Neural cell (in vitro differentiated cells): ENCODE measurements at regions not wholly inside any gene's neighbourhood (a gene's known extent, or its start where the extent isn't known, plus 50 kb on each side); places are given as distances from the start of the nearest gene placed in this dataset.

Experiments
- H2AFZ ChIP-seq: fragments of 200-600, 300-800 bp; sonication (generic), shearing (Covaris generic); 2 replicates; pipeline ENCODE4 v1.6.0; 2014; ENCODE audit warnings: low read depth, mild to moderate bottlenecking, antibody characterized with exemption, low read length, moderate library complexity
- H3F3A ChIP-seq: fragments of 200-600 bp; shearing (Covaris generic); 2 replicates; pipeline ENCODE4 v1.6.1; 2016; ENCODE audit warnings: mild to moderate bottlenecking, moderate library complexity, mixed read lengths, antibody characterized with exemption, low read length; ENCODE audit not compliant: insufficient read depth, poor library complexity, severe bottlenecking
- H3K27ac ChIP-seq: fragments of 200-600, 300-800 bp; sonication (generic), shearing (Covaris generic); 2 replicates; pipeline ENCODE4 v1.5.1; 2014; ENCODE audit warnings: mild to moderate bottlenecking, low read length, moderate library complexity
- H3K27me3 ChIP-seq: fragments of 300-800, 200-600 bp; sonication (generic), shearing (Covaris generic); 2 replicates; pipeline ENCODE4 v1.6.0; 2014; ENCODE audit warnings: mild to moderate bottlenecking, low read depth, low read length, moderate library complexity; ENCODE audit not compliant: insufficient read depth
- H3K36me3 ChIP-seq: fragments of 300-800, 200-600 bp; sonication (generic), shearing (Covaris generic); 2 replicates; pipeline ENCODE4 v1.5.1; 2014; ENCODE audit warnings: mild to moderate bottlenecking, antibody characterized with exemption, low read length, moderate library complexity; ENCODE audit not compliant: insufficient read depth
- H3K4me2 ChIP-seq: fragments of 300-800, 200-600 bp; sonication (generic), shearing (Covaris generic); 2 replicates; pipeline ENCODE4 v1.6.0; 2014; ENCODE audit warnings: mild to moderate bottlenecking, low read length
- H3K4me3 ChIP-seq: fragments of 300-800, 200-600 bp; sonication (generic), shearing (Covaris generic); 2 replicates; pipeline ENCODE4 v1.5.1; 2014; ENCODE audit warnings: mild to moderate bottlenecking, low read length, moderate library complexity
- H3K79me2 ChIP-seq: fragments of 200-600 bp; shearing (Covaris generic); replicated peaks from 2 replicates; pipeline ENCODE4 v1.6.0; 2014; ENCODE audit warnings: mild to moderate bottlenecking, low read length, moderate library complexity; ENCODE audit not compliant: insufficient read depth
- H3K9ac ChIP-seq: fragments of 300-800, 200-600 bp; sonication (generic), shearing (Covaris generic); 2 replicates; pipeline ENCODE4 v1.6.1; 2016; ENCODE audit warnings: mild to moderate bottlenecking, low read length, mixed read lengths
- H3K9me2 ChIP-seq: fragments of 200-600 bp; shearing (Covaris generic); 2 replicates; pipeline ENCODE4 v1.6.1; 2016; ENCODE audit warnings: mild to moderate bottlenecking, low read length, mixed read lengths; ENCODE audit not compliant: insufficient read depth
- H3K9me3 ChIP-seq: fragments of 200-600, 300-800 bp; sonication (generic), shearing (Covaris generic); 2 replicates; pipeline ENCODE4 v1.6.1; 2016; ENCODE audit warnings: mild to moderate bottlenecking, mixed run types, low read length, moderate library complexity, mixed read lengths
- H4K20me1 ChIP-seq: fragments of 200-600 bp; shearing (Covaris generic); 2 replicates; pipeline ENCODE4 v1.6.1; 2016; ENCODE audit warnings: mild to moderate bottlenecking, mixed run types; ENCODE audit not compliant: insufficient read depth
- EP300 ChIP-seq: fragments of 450-650 bp; conservative IDR thresholded peaks from 2 replicates; pipeline ENCODE4 v1.6.1; 2014; ENCODE audit warnings: antibody characterized with exemption, mild to moderate bottlenecking, moderate library complexity; ENCODE audit not compliant: poor library complexity, severe bottlenecking
- EZH2 ChIP-seq: fragments of 200-600, 300-800 bp; shearing (Covaris generic), sonication (generic); IDR thresholded peaks from 2 replicates; pipeline ENCODE4 v1.6.1; 2014; ENCODE audit warnings: antibody characterized with exemption, low read length, borderline replicate concordance, mild to moderate bottlenecking; ENCODE audit not compliant: insufficient read depth, poor library complexity, severe bottlenecking
- MXI1 ChIP-seq: fragments of 450-650 bp; conservative IDR thresholded peaks from 2 replicates; pipeline ENCODE4 v1.6.1; 2014; ENCODE audit warnings: antibody characterized with exemption, mild to moderate bottlenecking; ENCODE audit not compliant: poor library complexity, severe bottlenecking
- POLR2AphosphoS5 ChIP-seq: IDR thresholded peaks from 2 replicates; pipeline ENCODE4 v1.6.1; 2012
- RAD21 ChIP-seq: fragments of 450-650 bp; conservative IDR thresholded peaks from 2 replicates; pipeline ENCODE4 v1.6.1; 2014; ENCODE audit warnings: antibody characterized with exemption, mild to moderate bottlenecking, moderate library complexity
- REST ChIP-seq: IDR thresholded peaks from 2 replicates; pipeline ENCODE4 v1.6.1; 2012; ENCODE audit warnings: borderline replicate concordance
- SMC3 ChIP-seq: fragments of 450-650 bp; conservative IDR thresholded peaks from 2 replicates; pipeline ENCODE4 v1.6.1; 2014; ENCODE audit warnings: antibody characterized with exemption, mild to moderate bottlenecking, moderate library complexity; ENCODE audit not compliant: poor library complexity
- TAF1 ChIP-seq: IDR thresholded peaks from 2 replicates; pipeline ENCODE4 v1.6.1; 2012; ENCODE audit warnings: low read depth
- TF ChIP-seq, protein P1 (sequence below): fragments of 450-650 bp; IDR thresholded peaks from 2 replicates; pipeline ENCODE4 v1.5.1; 2014; ENCODE audit warnings: antibody characterized with exemption, mild to moderate bottlenecking, moderate library complexity; ENCODE audit not compliant: poor library complexity, severe bottlenecking

GRCh38 chr11:95589893-95590612 is 199.5 kb downstream of the FAM76B start:
- Histone ChIP-seq H2AFZ (no peak overlapping the region), H3K9me2 (no peaks in the 10 kb centered on the region), H3K4me3 (no peak overlapping the region), H4K20me1 (no peaks in the 10 kb centered on the region), H3F3A (no peaks in the 10 kb centered on the region), H3K9me3 (no peaks in the 10 kb centered on the region), H3K79me2 (no peaks in the 10 kb centered on the region), H3K27ac (no peak overlapping the region), H3K27me3 (no peaks in the 10 kb centered on the region), H3K9ac (no peak overlapping the region), H3K4me2 (no peak overlapping the region), H3K36me3 (no peaks in the 10 kb centered on the region)
- TF ChIP-seq REST (no peak), TAF1 (no peak), EZH2 (no peak)

DNA sequence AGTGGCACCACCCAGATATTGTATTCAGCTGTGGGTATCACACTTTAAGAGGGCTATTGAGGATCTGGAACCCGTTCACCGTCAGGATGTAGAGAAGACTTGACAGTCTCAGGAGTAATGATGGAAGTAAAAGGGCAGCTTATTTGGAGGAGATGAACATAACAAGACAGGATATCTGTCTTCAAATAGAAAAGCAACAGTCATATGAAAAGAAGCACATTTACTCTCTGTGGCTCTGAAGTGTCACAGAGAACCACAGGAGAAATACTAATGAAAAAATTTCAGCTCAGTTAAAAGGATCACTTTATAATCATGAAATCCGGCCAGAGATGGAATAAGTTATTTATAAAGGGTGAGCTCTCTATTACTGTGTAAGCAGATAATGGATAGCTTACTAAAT is 200.8 kb downstream of the FAM76B start:
- no peaks in the 10 kb centered on the region for H4K20me1 ChIP-seq
- H3K9me3 ChIP-seq: no peaks in the 10 kb centered on the region
- H3F3A ChIP-seq: no peaks in the 10 kb centered on the region
- H3K27me3 ChIP-seq: no peaks in the 10 kb centered on the region
- H3K79me2 ChIP-seq: no peaks in the 10 kb centered on the region
- H3K9ac ChIP-seq: no peak overlapping the region
- no peak overlapping the region for H2AFZ ChIP-seq
- no peak overlapping the region for H3K4me3 ChIP-seq
- no peak overlapping the region for H3K4me2 ChIP-seq
- no peaks in the 10 kb centered on the region for H3K9me2 ChIP-seq
- no peak for TF ChIP-seq REST
- TF ChIP-seq RAD21: no peak
- TF ChIP-seq POLR2AphosphoS5: no peak
- no peaks in the 10 kb centered on the region for H3K36me3 ChIP-seq
- no peak overlapping the region for H3K27ac ChIP-seq

DNA sequence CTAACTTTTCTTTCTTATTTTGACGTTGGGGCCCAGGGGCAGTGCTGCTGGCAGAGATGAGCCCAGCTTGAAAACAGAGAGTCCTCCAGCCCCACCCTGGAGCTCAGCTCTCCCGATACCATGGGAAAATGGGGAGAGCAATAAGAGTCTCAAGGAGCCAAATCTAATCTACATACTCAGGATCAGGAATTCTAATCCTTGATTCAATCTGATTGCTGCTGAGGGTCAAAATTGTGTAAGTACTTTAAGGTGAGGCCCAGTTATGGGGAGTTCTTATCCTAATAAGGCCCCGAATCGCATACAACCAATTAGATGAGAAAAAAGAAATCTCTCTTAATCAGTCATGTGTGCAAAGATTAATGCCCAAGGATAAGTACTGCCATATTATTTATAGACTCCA is 202.9 kb downstream of the FAM76B start:
- no peaks in the 10 kb centered on the region for H3K36me3 ChIP-seq
- H3K4me2 ChIP-seq: no peak overlapping the region
- H3K9me3 ChIP-seq: no peaks in the 10 kb centered on the region
- no peak overlapping the region for H2AFZ ChIP-seq
- H3K27ac ChIP-seq: no peak overlapping the region
- H3K79me2 ChIP-seq: no peaks in the 10 kb centered on the region
- no peak overlapping the region for H3K9ac ChIP-seq
- TF ChIP-seq SMC3 (no peak), RAD21 (no peak), EP300 (no peak), TAF1 (no peak), MXI1 (no peak), REST (no peak), EZH2 (no peak), POLR2AphosphoS5 (no peak)
- TF ChIP-seq, protein P1, sequence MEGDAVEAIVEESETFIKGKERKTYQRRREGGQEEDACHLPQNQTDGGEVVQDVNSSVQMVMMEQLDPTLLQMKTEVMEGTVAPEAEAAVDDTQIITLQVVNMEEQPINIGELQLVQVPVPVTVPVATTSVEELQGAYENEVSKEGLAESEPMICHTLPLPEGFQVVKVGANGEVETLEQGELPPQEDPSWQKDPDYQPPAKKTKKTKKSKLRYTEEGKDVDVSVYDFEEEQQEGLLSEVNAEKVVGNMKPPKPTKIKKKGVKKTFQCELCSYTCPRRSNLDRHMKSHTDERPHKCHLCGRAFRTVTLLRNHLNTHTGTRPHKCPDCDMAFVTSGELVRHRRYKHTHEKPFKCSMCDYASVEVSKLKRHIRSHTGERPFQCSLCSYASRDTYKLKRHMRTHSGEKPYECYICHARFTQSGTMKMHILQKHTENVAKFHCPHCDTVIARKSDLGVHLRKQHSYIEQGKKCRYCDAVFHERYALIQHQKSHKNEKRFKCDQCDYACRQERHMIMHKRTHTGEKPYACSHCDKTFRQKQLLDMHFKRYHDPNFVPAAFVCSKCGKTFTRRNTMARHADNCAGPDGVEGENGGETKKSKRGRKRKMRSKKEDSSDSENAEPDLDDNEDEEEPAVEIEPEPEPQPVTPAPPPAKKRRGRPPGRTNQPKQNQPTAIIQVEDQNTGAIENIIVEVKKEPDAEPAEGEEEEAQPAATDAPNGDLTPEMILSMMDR: no peak
- no peaks in the 10 kb centered on the region for H3K9me2 ChIP-seq
- no peak overlapping the region for H3K4me3 ChIP-seq
- no peaks in the 10 kb centered on the region for H4K20me1 ChIP-seq
- H3F3A ChIP-seq: no peaks in the 10 kb centered on the region
- no peaks in the 10 kb centered on the region for H3K27me3 ChIP-seq
